Prostate gland (tissue), 2 donors: ENCODE measurements at regions not wholly inside any gene's neighbourhood (a gene's known extent, or its start where the extent isn't known, plus 50 kb on each side); places are given as distances from the start of the nearest gene placed in this dataset.

ENCODE experiments used
- DNase-seq: peaks from one replicate; pipeline ENCODE4 v3.0.0-alpha.2; 2019; ENCODE audit warnings: low spot score
- H3K27ac ChIP-seq, 2 donors: fragments of 200-600 bp; sonication (generic); 2 replicates each; pipeline ENCODE4 v1.5.1; 2017 to 2019
- H3K27me3 ChIP-seq: fragments of 200-600 bp; sonication (generic); replicated peaks from 2 replicates; pipeline ENCODE4 v1.5.1; 2019; ENCODE audit not compliant: insufficient read depth
- H3K36me3 ChIP-seq, 2 donors: fragments of 200-600 bp; sonication (generic); 1 replicate in 1 of 2; 2 replicates in 1 of 2; pipeline versions ENCODE4 v1.5.1 to v1.8.1; 2017 to 2019
- H3K4me1 ChIP-seq: fragments of 200-600 bp; sonication (generic); replicated peaks from 2 replicates; pipeline ENCODE4 v1.5.1; 2019
- H3K4me3 ChIP-seq, 2 donors: fragments of 200-600 bp; sonication (generic); 2 replicates each; pipeline ENCODE4 v1.5.1; 2017 to 2019
- H3K9me3 ChIP-seq: fragments of 200-600 bp; sonication (generic); 2 replicates; pipeline ENCODE4 v1.5.1; 2017
- CTCF ChIP-seq, 4 experiments: fragments of 200-600 bp in 2 of 4; fragments of 450-650 bp in 2 of 4; sonication (generic) in 2 of 4; IDR thresholded peaks; 1 replicate in 3 of 4; 2 replicates in 1 of 4; pipeline ENCODE4 v1.5.1; 2016 to 2019; ENCODE audit warnings: antibody characterized with exemption in 4 of 4, mild to moderate bottlenecking in 2 of 4, moderate library complexity in 2 of 4
- POLR2A ChIP-seq: fragments of 450-650 bp; IDR thresholded peaks from one replicate; pipeline ENCODE4 v1.6.1; 2016; ENCODE audit warnings: antibody characterized with exemption, mild to moderate bottlenecking
- POLR2AphosphoS5 ChIP-seq: sonication (generic); formaldehyde crosslinking; IDR thresholded peaks from one replicate; pipeline ENCODE4 v1.6.1; 2017; ENCODE audit warnings: antibody characterized with exemption
- WGBS: methylation state at CpG from one replicate; pipeline ENCODE4 v1.1.5; 2018; 5-methylcytosine and 5-hydroxymethylcytosine counted together
- intact Hi-C: fragments of 100-400 bp; cut with DNase I; formaldehyde crosslinking; loops from one replicate; pipeline ENCODE4 v1.14.2; 2022

- Histone ChIP-seq H3K27ac (no peak overlapping the region), H3K4me1 (no peaks in the 10 kb centered on the region), H3K27me3 (no peaks in the 10 kb centered on the region), H3K36me3 (no peaks in the 10 kb centered on the region), H3K9me3 (no peaks in the 10 kb centered on the region), H3K4me3 (no peak overlapping the region)
- intact Hi-C loops = no loop called here
- no peak for TF ChIP-seq POLR2AphosphoS5
- TF ChIP-seq CTCF (IDR thresholded peaks at IDR 0.05) = no peak
- no peak for TF ChIP-seq POLR2A
- DNase-seq = no peak
- 89% methylated on average over 3 of the region's 3 CpGs for WGBS
These were observed 1068.8 kb downstream of the FAM133A start for GRCh38 chrX:94742772-94743171.

DNA sequence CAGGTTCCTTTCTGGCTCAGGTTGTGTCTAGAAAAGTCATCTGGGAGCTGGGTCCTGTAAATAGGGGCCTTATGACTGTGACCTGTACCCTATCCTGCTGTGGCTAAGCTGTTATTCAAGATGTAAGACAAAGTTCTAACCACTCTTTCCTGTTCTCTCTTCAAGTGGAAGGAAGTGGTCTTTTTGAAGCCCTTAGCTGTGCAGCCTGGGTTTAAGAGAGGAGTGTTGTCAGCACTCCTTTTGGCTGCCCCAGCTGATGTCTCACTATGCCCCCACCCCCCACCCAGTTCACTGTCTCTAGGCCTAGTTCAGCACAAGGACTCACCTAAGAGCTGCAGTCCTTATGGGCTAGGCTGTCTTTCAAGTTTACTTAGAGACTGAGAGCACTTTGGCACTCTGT is 1069.5 kb downstream of the FAM133A start:
- Histone ChIP-seq H3K4me1 (no peaks in the 10 kb centered on the region), H3K4me3 (no peak overlapping the region), H3K9me3 (no peaks in the 10 kb centered on the region), H3K27ac (no peak overlapping the region), H3K36me3 (no peaks in the 10 kb centered on the region), H3K27me3 (no peaks in the 10 kb centered on the region)
- DNase-seq = no peak
- intact Hi-C loops = no loop called here
- no peak for TF ChIP-seq POLR2AphosphoS5
- TF ChIP-seq CTCF (IDR thresholded peaks at IDR 0.05) = no peak
- no peak for TF ChIP-seq POLR2A

DNA sequence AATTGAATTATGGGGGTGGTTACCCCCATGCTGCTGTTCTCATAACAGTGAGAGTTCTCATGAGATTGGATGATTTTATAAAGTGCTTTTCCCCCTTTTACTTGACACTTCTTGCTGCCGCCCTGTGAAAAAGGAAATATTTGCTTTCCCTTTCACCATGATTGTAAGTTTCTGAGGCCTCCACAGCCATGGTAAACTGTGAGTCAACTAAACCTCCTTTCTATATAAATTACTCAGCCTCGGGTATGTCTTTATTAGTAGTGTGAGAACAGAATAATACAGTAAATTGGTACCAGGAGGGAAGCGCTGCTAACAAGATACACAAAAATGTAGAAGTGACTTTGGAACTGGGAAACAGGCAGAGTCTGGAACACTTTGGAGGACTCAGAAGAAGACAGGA is 1070.8 kb downstream of the FAM133A start:
- TF ChIP-seq POLR2A = no peak
- TF ChIP-seq POLR2AphosphoS5 = no peak
- no peak for TF ChIP-seq CTCF (IDR thresholded peaks at IDR 0.05)

GRCh38 chrX:94751611-94752010 is 1077.6 kb downstream of the FAM133A start:
- intact Hi-C loops = no loop called here
- Histone ChIP-seq H3K27me3 (no peaks in the 10 kb centered on the region), H3K4me1 (no peaks in the 10 kb centered on the region), H3K36me3 (no peaks in the 10 kb centered on the region), H3K27ac (no peak overlapping the region), H3K4me3 (no peak overlapping the region), H3K9me3 (no peaks in the 10 kb centered on the region)
- DNase-seq = no peak
- TF ChIP-seq POLR2A = no peak
- TF ChIP-seq CTCF (IDR thresholded peaks at IDR 0.05) = no peak
- TF ChIP-seq POLR2AphosphoS5 = no peak

More for the DNA sequence above, 1070.8 kb downstream of the FAM133A start:
- WGBS = 69% methylated on average over 3 of the region's 3 CpGs
- intact Hi-C loops = no loop called here
- no peak for DNase-seq
- Histone ChIP-seq H3K9me3 (no peaks in the 10 kb centered on the region), H3K4me1 (no peaks in the 10 kb centered on the region), H3K36me3 (no peaks in the 10 kb centered on the region), H3K4me3 (no peak overlapping the region), H3K27ac (no peak overlapping the region), H3K27me3 (no peaks in the 10 kb centered on the region)

DNA sequence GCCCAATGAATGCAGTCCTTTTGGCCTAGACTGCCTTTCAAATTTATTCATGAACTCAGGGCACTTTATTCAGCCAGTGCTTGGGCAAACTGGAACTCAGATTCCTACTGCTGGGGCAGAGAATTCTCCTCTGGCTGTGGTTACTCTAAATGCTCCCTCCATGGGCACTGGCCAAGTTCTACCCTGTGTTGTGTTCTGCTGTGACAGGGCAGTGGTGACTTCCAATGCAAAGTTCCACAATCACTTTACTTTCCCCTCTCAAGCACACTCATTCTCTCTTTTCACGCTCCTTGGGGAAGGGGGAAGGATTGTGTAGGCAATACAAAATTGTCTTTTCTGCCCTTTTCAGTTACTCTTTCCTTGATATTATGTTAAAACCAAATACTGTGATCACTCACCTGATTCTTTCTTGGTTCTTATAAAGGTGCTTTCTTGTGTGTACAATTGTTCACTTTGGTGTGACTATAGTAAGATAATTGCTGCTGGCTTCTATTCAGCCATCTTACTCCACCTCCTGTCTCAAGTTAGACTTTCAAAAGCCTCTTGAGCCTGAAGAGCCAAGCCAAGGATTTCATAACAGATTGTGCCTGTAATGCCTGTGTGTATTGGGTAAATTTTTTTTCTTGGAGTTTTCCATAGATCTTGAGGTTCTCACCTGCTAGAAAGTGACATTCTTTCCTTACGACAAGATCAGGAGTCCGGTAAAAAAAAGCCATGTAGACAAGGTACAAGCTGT is 1078.6 kb downstream of the FAM133A start:
- Histone ChIP-seq H3K36me3 (no peaks in the 10 kb centered on the region), H3K9me3 (no peaks in the 10 kb centered on the region), H3K4me1 (no peaks in the 10 kb centered on the region), H3K4me3 (no peak overlapping the region), H3K27me3 (no peaks in the 10 kb centered on the region), H3K27ac (no peak overlapping the region)
- no peak for DNase-seq
- intact Hi-C loops = no loop called here
- TF ChIP-seq CTCF (IDR thresholded peaks at IDR 0.05) (no peak), POLR2AphosphoS5 (no peak), POLR2A (no peak)
- 93% methylated on average over 3 of the region's 3 CpGs for WGBS
